ENCODE measurements at regions not wholly inside any gene's neighbourhood (a gene's known extent, or its start where the extent isn't known, plus 50 kb on each side); places are given as distances from the start of the nearest gene placed in this dataset.
"Not testable (repeated sequence)": the region's sequence is repeated elsewhere in the genome, so short reads cannot be mapped to it uniquely, and the experiment has no call there.

DNA sequence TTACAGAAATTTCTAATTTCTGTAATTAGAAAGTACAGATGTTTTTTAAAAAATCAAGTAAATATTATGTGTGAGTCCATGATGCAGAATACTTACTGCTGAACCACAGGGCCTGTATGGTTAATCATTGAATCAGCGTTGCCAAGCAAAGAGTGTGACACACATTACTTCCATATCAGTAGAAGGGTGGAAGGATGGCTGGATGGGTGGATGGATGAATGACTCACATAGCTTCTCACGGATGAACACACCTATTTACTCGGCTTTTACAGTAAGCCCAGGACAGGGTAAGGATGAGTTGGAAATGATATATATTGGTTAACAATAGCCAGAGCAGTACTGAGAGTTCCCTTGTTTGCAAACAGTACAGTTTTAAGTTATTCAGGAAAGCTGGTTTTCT is 495.9 kb upstream of the RBFOX1 start:
- no peak for DNase-seq

DNA sequence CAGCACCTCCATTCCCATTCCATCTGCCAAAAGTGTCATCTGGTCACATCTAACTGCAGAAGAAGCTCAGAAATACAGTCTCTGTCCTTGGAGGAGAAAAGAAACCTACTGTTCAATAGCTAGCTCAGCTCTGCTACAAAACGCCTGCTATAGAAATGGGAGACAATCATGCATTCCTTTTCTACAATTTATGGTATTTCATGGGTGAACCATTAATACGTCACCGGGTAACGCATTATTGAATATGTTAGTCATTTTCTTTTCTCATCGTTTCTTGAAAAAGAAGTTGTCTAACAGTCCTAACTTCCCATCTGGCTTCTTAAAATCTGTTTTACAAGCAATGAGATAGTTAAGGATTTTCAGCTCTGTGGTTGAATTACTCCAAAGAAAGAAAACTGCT is 496.7 kb upstream of the RBFOX1 start:
- DNase-seq, result no peak

DNA sequence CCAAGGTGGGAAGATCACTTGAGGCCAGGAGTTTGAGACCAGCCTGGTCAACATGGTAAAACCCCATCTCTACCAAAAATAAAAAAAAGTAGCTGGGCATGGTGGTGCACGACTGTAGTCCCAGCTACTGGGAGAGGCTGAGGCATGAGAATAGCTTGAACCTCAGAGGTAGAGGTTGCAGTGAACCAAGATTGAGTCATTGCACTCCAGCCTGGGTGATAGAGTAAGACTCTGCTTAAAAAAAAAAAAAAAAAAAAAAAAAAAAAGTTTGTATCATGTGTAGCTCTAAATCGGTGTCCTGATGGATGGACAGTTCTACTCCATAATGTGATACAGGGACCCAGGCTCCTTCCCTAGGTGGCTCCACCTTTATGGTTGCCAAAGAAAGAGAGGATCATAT is 497.1 kb upstream of the RBFOX1 start:
- DNase-seq, result no peak

DNA sequence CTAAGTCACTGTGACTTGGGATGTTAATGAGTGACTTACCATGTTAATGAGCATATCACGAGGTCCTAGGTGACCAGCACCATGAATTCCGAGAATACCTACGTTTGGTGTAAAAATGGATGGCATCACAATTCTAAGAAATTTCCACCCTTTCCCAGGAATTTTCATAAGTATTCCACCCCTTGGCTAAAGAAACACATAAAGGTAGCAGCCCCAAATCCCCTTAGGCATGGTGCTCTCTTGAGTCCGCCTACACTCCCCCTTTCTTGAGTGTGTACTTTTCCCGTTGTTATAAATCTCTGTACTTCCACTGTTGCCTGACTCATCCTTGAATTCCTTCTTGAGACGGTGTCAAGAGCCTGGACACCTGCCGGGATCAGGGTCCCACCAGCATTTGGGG is 504.0 kb upstream of the RBFOX1 start:
- DNase-seq, result no peak

DNA sequence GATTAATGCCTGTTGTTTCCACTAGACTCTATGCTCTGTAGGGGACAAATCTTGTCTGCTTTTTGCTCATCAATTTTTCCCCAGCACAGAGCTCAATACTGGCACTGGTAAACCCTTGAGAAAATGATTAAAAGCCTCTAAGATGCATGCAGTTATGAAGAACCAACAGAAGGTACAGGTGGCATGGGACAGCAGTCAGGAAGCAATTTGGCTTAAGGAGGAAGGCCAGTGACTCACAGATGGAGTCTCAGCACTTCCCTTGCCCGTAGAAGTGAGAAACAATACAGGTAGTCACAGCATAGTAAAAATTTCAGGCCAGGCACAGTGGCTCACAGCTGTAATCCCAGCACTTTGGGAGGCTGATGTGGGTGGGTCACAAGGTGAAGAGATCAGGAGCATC is 504.7 kb upstream of the RBFOX1 start:
- no peak for DNase-seq

DNA sequence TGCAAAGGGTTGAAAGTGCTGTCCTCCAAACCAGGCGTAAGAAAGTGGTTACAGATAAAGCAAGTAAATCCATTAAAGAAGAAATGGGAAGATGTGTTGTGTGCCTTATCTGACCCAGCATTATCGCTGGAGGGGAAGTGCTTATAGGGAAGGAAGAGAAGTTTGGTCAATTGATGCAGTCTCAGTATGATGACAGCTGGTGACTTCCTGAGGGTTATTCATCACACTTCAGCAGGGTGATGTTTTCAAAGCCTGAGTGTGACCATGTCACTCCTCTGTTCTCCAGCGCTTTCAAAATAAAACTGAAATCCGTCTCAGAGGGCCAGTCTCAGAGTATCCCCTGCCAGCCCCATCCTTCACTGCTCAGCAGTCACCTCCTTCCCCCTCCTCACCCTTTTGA is 505.4 kb upstream of the RBFOX1 start:
- no peak for DNase-seq

DNA sequence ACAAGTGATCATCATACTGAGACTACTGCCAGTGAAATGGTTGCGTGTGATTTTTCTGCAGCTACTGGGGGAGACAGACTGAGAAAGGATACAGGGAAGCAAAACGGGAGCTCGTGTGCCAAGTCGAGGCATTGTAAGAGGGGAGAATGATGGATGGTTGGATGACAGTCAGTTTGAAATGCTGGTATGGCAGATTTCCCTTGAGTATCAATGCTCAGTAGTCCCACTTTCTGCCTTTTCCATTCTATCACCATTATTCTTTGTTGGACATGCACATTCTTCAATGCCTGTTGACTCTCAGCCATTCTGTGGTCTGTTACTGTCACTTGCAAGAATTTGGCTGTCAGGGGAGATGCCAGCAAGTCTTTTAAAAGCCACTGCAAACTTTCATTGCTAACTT is 510.6 kb upstream of the RBFOX1 start:
- DNase-seq, result no peak

DNA sequence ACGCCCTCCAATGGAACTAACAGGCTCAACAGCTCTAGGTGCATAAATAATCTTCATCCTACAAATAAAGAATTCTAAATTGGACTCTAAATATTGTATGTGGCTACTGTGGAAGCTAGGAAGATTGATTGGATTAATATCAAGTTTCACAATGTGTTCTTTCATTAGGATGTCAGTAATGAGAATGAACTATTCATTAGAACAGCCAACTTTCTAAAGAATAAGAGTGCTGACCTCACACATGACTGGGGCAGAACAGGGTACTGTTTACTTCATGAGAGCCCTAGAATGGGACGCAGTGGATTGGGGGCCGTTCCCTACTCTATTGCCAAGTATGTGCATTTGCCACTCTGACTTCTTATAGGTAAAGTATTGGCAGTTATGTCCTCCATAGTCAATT is 528.2 kb upstream of the RBFOX1 start:
- DNase-seq, result no peak

DNA sequence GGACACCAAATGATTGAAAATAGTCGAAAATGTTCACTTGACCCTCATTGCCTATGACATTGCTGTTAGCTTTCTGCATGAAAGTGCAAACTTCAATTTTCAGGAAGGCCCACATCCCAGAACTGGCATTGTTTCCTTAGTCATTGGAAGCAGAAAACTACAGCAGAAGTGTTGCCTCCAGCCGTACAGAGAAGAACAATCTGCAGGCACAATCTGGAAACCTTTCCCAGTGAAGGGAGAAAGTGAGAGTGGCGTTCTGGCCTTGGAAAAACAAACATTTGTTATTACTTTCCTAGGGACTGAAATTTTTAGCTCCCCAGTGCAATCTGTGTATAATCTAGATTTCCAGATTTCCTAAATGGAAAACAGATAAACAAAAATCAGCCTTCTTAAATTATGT is 529.5 kb upstream of the RBFOX1 start:
- no peak for DNase-seq

DNA sequence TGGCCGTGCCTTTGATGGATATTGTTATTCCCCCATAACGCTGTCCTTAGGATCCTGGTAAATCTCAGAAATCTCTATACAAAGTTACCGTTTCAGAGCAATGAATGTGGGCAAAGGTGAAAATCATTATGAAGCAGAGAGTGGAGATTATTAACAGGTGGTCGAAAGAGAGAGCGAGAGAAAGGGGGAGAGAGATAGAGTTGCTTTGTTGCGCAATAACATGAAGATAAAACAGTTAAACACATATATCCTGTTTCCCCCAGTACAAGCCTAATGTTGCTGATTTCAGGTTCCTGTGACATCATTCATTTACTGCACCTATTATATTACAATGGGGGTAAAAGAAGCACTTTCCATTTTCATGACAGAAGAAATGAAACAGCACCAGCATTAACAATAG is 535.4 kb upstream of the RBFOX1 start:
- DNase-seq, result no peak

DNA sequence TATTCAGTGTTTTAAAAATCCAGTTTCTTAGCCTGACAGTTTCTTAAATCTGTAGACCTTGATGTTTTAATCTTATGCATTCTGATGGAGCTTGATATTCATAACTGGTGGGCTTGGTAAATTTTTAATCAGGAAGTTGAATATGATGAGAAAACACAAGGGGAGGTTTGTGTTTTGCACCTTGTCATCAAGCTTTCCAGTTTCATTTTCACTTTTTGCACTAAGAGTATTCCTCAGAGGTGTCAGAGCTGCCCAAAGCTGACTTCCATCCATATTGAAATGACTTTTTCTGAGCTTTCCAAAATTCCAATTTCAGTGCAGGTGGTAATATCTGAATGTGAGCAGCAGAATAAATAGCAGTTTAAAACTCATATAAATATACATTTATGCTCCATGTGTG is 555.0 kb upstream of the RBFOX1 start:
- no peak for DNase-seq

DNA sequence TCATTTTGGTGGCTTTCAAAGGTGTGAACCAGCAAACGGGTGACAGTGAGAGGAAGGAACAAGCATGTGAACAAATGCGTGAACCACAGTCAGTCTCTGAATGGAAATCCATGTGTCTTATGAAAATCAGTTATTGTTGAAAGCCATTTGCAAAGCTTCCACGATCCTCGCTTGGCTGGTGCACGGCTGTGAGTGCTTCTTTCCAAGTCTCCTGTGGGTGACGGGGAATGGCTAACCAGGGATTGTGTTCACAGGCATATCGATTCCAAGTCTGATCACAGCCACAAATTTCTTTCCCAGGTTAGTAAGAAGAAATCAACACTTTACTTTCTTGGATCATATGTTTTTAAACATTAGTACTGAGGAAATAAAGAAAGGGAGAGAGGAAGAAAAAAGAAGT is 556.9 kb upstream of the RBFOX1 start:
- no peak for DNase-seq

DNA sequence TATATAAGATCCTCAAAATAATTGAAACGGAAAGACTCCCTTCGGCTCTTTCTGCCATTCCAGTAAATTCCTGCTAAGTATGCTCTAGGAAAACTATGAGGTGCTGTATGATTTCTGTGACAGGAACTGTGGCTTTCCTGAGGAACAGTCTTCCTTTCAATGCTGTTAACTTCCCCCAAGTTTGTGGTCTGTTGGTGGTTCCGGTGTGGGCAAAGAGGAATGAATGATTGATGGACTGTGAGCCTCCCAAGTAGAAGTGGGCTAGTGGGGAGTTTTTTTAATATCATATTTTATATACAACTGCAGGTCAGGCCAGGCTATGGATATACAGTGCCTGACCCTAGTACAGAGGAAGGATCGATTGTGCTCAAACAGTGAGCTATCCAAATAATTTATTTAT is 560.7 kb upstream of the RBFOX1 start:
- no peak for DNase-seq

DNA sequence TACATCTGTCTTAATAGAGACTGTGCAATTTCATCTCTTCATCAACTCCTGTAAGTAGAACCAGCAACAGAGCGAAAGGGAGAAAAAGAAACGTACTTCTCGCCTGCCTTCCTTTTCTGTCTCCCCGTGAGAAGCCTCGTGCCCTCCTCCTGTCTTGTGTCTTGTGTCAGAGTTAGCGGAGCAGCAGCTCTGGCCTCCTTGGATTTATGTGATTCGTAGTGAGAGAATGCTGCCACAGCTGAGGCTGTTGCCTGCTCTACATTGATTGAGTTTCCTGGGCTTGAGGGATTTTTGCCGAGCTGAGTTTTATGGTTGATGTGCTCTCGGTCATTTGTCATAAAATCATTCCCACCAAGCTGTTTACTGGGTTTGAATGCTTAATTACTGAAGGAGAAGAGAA is 579.1 kb upstream of the RBFOX1 start:
- no peak for DNase-seq

DNA sequence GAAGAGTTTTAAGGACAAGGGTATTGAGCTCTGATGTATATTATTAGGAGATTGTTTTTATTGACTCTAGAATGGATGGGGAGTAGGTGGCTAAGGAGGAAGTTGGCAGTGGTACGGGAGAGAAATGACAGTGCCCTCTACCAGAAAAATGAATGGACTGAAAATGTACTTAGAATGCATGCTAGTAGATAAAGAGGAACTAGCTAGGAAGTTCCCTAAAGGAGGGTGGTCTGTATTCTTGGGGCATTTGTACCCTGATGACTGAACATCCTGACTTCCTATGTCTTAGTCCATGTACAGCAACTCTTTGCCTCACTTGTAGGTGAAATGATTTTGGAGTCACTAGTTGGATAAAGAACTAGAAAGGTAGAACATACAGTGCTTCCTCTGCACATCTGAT is 581.5 kb upstream of the RBFOX1 start:
- DNase-seq, result no peak

DNA sequence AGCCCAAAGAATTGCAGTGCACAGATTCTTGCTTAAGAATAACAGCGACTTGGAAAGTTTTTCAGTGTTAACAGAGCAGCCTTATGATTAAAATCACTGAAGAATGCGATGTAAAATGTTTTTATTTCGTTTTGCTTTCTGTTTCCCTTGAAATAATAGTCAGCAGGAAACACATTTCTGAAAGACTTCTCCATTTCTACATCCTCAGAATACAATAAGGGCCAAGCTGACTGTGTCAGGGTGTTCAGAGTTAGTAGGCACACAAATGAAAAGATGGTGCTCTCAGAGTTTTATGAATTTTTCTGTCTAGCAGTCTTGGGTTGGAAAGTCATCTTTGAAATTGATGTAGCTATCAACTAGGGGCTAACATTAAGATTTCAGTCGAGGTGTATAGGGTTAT is 582.9 kb upstream of the RBFOX1 start:
- DNase-seq, result no peak

DNA sequence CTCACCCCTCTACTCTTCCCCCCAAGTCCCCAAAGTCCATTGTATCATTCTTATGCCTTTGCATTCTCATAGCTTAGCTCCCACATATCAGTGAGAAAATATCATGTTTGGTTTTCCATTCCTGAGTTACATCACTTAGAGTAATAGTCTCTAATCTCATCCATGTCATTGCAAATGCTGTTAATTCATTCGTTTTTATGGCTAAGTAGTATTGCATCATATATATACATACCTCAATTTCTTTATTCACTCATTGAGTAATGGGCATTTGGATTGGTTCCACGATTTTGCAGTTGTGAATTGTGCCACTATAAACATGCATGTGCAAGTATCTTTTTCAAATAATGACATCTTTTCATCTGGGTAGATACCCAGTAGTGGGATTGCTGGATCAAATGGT is 596.3 kb upstream of the RBFOX1 start:
- not testable (repeated sequence) for DNase-seq

DNA sequence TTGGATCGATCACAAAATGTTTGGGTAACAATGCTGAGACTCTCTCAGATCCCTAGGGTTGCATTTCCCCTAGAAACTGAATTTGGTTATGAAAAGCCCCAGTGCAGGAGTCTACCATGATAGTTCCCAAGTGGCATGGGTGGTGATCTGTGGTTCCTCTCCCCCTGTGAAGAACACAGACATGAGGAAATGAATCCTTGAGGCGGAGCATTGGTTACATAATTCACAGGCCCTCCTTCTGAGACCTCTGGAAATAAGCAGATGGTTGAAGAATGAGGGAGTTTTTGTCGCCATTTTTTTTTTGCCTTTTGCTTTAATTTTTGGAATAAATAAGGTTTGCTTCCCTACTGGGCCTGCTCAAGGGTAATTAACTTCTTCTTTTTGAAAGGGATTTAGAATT is 597.0 kb upstream of the RBFOX1 start:
- no peak for DNase-seq

DNA sequence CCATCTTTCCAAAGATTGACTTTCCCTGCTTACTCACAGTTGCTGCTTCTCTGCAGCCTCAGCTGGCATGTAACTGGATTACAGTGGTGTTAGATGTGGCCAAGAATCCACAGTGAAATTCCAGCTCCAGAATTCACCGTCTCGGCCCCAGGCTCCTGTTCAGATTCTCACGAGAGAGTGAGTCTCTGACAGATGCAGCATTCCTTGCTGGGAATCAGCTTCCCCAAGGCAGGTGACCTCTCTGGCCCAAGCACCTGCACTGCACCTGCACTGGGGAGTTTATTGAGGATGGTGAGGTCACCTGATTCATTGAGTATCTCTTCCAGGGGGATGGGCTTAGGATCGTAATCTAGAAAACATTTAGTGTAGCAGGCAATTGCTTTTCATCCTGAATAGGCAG is 600.5 kb upstream of the RBFOX1 start:
- DNase-seq, result no peak

DNA sequence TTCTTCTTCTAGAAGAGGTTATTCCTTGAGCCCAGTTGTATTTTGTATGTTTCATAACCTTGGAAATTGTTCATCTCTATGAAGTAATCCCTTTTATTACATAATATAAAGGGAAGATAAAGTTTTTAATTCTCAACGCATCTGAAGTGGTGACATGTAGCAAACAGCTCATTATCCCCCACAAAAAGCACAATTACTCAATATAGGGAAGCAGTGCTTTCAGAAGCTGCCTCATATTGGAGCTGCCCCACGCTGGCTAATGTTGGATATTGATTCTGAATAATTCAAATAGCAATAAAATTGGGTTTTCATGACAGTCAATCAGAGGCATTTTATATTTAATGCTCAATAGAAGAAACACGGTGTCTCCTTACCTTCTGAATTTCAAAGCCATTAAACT is 604.3 kb upstream of the RBFOX1 start:
- DNase-seq, result no peak

DNA sequence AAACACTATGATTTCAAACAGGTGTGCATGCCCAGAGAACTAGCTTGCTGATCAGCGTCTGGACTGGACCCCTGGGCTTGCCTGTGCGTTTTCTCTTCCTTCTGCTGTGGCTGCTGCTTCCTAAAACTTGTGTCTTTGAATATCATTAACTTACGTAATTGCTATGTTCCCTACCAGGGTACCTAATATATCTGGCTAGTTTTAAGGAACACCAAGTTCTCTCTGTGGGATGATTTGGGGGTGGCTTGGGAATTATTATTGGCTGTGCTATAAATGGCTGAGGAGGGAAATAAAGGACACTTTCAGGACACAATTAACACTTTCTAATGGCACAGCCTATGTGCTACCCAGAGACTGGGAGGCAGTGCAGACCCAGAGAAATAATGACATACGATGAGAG is 606.0 kb upstream of the RBFOX1 start:
- no peak for DNase-seq

DNA sequence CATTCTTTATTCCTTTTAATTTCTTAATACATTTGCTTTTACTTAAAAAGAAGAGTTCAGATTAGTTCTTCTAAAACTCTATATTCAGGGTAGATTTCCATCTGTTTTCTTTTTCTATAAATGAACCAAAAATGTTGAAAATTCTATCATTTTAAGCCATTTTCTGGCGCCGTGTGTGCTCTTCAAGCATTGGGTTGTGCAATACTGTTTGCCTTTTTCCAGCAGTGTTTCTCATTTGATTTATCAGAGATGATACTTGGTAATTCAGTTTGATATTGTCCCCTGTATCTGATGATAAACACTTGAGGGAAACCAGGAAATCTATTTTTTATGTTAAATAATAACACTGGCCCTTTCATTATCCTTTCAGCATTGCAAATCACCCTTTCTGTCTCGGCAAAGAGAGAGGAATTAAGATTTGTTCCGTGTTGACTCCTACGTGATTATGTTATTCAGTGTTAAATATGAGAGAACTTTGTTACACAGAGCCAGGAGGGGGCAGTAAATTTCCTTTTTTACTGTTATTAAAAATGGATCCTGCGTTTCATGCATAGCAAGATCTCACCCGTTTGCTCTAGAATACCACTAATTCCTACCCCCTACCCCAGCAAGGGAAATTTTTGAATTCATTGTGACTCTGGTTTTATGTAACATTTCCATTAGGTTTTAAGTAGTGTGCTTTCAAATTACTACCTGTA is 606.9 kb upstream of the RBFOX1 start:
- no peak for DNase-seq

DNA sequence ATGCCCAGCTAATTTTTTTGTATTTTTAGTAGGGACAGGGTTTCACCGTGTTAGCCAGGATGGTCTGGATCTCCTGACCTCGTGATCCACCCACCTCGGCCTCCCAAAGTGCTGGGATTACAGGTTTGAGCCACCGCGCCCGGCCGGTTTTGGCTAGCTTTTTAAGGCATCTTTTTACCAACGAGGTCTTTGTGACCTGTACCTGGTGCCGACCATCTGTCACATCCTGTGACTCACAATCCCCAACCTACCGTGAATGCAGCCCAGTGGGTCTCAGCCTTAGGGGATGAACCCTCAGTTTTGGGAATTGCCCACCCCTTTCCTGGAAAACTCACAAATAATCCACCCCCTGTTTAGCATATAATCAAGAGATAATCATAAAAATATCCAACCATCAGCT is 607.4 kb upstream of the RBFOX1 start:
- not testable (repeated sequence) for DNase-seq

DNA sequence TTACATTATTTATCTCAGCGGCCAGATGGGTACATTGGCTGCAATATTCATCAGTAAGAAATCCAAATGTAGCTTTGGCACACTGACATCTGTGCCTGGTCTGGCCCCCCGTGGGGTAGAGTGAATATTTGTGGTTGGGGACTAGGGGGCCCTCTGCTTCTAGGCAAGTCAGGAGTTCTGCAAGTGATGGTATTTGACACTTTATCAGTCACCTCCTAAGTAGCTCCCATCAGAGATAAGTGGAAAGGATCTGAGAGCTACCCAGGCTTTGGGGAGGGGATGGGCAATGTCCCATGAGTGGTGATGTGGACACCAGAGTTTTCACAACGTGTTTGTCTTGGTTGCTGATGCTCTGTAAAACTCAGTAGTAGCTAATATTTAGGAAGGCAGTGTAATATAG is 609.9 kb upstream of the RBFOX1 start:
- DNase-seq, result no peak

DNA sequence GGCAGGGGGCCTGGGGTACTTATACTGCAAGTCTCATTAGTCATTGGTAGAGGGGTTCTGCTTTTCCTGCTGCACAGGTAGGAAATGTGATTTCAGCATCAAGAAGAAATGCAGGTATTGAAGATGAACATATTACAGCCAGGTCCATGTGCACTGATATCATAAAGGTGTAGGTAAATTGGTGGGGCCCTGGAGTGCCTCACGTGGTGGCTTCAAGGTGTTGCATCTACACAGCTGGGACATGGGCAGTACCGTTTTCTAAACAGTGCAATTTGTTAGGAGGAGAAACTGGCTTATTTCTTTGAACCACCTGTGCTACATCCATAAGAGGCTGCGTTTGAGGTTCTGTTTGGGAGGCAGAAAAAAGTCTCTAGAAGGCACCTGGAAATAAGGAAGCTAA is 618.1 kb upstream of the RBFOX1 start:
- no peak for DNase-seq

DNA sequence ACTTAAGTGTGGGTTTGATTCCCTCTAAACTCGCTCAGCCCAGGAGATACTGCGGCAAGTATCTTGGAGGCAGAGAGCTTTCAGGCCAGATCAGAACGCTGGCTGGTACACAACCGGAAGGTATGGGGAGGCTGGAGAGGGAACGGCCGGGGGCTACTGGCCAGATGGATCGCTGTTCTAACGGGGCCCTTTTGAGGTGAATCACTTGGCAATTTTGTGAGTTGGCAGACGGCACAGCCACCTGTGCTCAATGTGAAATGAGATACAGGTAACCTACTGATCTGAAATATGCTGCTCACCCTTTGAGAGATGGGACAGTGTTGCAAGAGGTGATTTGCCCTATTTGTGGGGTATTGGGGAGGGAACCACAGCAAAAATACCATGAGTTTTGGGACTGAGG is 622.9 kb upstream of the RBFOX1 start:
- DNase-seq, result no peak
